Heart left ventricle (tissue), 13 donors: ENCODE measurements at regions not wholly inside any gene's neighbourhood (a gene's known extent, or its start where the extent isn't known, plus 50 kb on each side); places are given as distances from the start of the nearest gene placed in this dataset.

Experiments used
- POLR2A ChIP-seq, 2 donors: fragments of 450-650 bp; IDR thresholded peaks; one replicate each; pipeline ENCODE4 v1.6.1; 2017; ENCODE audit warnings: antibody characterized with exemption in 2 of 2, mild to moderate bottlenecking in 2 of 2, moderate library complexity in 2 of 2
- TF ChIP-seq, protein P1 (sequence below), 12 donors: fragments of 200-600 bp; sonication (generic) in 4 of 12; IDR thresholded peaks; one replicate each; pipeline versions ENCODE4 v1.5.0 to v1.8.0; 2018 to 2022; ENCODE audit warnings: antibody characterized with exemption in 12 of 12, mild to moderate bottlenecking in 5 of 12
- donor health status: ischemic (EF 13 %, LVEDD 7.1; RV severe dilation, severe dysfunction).
- donor health status: DM: no; HTN: yes; CAD: no.
- donor health status: DM: no; HTN: no; CAD: no.
- donor health status: ischemic (EF 25% LVEDD 6.9; RV normal size, moderate dysfunction).
- donor health status: ischemic (EF 25% LVEDD 5.7; RV mildly dilated, moderate dysfunction).
- donor health status: ischemic (EF 35%, LVEDD 5.7; RV mildly dilated, moderate dysfunction).
- donor health status: nonischemic (EF 11% LVEDD 7.7; RV severe dilation, severe dysfunction).
- donor health status: DM: yes; HTN: yes; CAD: no.
- donor health status: PGD.
- donor health status: ischemic (EF 29% LVEDD 5.4; RV normal size, mild dysfunction).
- donor health status: nonischemic (EF 23%, LVEDD 6.1; RV moderate dilation, normal function).

DNA sequence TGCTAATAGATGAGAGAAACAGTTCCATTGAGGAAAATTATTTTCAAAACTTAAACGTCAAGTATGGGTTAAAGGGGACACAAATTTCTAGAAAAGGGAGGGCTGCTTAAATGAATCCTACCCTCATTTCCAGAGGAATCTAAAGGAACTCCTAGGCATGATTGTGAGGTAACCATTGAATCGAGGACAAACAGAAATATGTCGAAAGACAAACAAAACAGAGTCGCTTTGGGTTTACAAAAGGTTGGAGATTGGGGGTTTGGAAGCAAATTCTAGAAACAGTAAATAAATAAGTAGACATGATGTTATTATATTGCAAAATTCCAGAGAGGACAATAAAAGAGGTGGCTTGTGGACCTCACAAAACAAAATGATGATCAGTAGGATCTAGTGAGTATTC, 173.1 kb downstream of the FTCDNL1 start:
- TF ChIP-seq, protein P1, sequence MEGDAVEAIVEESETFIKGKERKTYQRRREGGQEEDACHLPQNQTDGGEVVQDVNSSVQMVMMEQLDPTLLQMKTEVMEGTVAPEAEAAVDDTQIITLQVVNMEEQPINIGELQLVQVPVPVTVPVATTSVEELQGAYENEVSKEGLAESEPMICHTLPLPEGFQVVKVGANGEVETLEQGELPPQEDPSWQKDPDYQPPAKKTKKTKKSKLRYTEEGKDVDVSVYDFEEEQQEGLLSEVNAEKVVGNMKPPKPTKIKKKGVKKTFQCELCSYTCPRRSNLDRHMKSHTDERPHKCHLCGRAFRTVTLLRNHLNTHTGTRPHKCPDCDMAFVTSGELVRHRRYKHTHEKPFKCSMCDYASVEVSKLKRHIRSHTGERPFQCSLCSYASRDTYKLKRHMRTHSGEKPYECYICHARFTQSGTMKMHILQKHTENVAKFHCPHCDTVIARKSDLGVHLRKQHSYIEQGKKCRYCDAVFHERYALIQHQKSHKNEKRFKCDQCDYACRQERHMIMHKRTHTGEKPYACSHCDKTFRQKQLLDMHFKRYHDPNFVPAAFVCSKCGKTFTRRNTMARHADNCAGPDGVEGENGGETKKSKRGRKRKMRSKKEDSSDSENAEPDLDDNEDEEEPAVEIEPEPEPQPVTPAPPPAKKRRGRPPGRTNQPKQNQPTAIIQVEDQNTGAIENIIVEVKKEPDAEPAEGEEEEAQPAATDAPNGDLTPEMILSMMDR (IDR thresholded peaks at IDR 0.05), result no peak
- TF ChIP-seq POLR2A (IDR thresholded peaks at IDR 0.05), result no peak
